GM23338 (cell line): ENCODE measurements at regions not wholly inside any gene's neighbourhood (a gene's known extent, or its start where the extent isn't known, plus 50 kb on each side); places are given as distances from the start of the nearest gene placed in this dataset.
A peak's percentile ranks its signal among the peaks of the same experiment; 100 is the strongest.

Experiments used
- ATAC-seq: fragments of 200-7000 bp; cut with Tn5 transposase; 3 replicates; pipeline ENCODE4 v1.9.1; 2020
- DNase-seq: peaks from one replicate; pipeline ENCODE4 v3.0.0-alpha.2; 2015; ENCODE audit warnings: low spot score
- H2AFZ ChIP-seq: fragments of 200-600 bp; sonication (generic); 2 replicates; pipeline ENCODE4 v1.8.0; 2016; ENCODE audit warnings: antibody characterized with exemption, mild to moderate bottlenecking, moderate library complexity
- H3F3A ChIP-seq: fragments of 200-600 bp; sonication (generic); replicated peaks from 2 replicates; pipeline ENCODE4 v1.8.0; 2017; ENCODE audit warnings: antibody characterized with exemption, mixed run types, low read depth
- H3K27ac ChIP-seq: fragments of 200-600 bp; sonication (generic); 2 replicates; pipeline ENCODE4 v1.6.1; 2016; ENCODE audit warnings: low read depth
- H3K27me3 ChIP-seq: fragments of 200-600 bp; sonication (generic); 2 replicates; pipeline ENCODE4 v1.8.0; 2016; ENCODE audit warnings: mild to moderate bottlenecking, mixed run types, moderate library complexity; ENCODE audit not compliant: insufficient read depth
- H3K36me3 ChIP-seq: fragments of 200-600 bp; sonication (generic); 2 replicates; pipeline ENCODE4 v1.8.0; 2016; ENCODE audit warnings: mild to moderate bottlenecking; ENCODE audit not compliant: insufficient read depth
- H3K4me1 ChIP-seq: fragments of 200-600 bp; sonication (generic); 2 replicates; pipeline ENCODE4 v1.8.0; 2016; ENCODE audit warnings: mild to moderate bottlenecking, moderate library complexity; ENCODE audit not compliant: insufficient read depth
- H3K4me2 ChIP-seq: fragments of 200-600 bp; sonication (generic); 2 replicates; pipeline ENCODE4 v1.7.1; 2017; ENCODE audit warnings: mixed run types
- H3K4me3 ChIP-seq: fragments of 200-600 bp; sonication (generic); 2 replicates; pipeline ENCODE4 v1.6.1; 2016; ENCODE audit warnings: mixed run types
- H3K79me2 ChIP-seq: fragments of 200-600 bp; sonication (generic); replicated peaks from 2 replicates; pipeline ENCODE4 v1.8.0; 2017; ENCODE audit warnings: mild to moderate bottlenecking; ENCODE audit not compliant: insufficient read depth
- H3K9me2 ChIP-seq: fragments of 200-600 bp; sonication (generic); 2 replicates; pipeline ENCODE4 v1.8.0; 2017; ENCODE audit not compliant: insufficient read depth
- H4K20me1 ChIP-seq: fragments of 200-600 bp; sonication (generic); replicated peaks from 2 replicates; pipeline ENCODE4 v1.8.0; 2017; ENCODE audit warnings: mild to moderate bottlenecking; ENCODE audit not compliant: insufficient read depth
- H3K27ac Mint-ChIP-seq: 2 replicates; pipeline ENCODE4 v1.8.0; 2020; ENCODE audit warnings: inconsistent platforms, mild to moderate bottlenecking, moderate library complexity, mixed read lengths
- H3K27me3 Mint-ChIP-seq: 3 replicates; pipeline ENCODE4 v1.8.0; 2022; ENCODE audit warnings: low read depth, mild to moderate bottlenecking, moderate library complexity, mixed read lengths, inconsistent platforms; ENCODE audit not compliant: insufficient read depth, poor library complexity
- H3K36me3 Mint-ChIP-seq: 3 replicates; pipeline ENCODE4 v1.8.0; 2021; ENCODE audit warnings: low read depth, mild to moderate bottlenecking, inconsistent platforms, moderate library complexity, mixed read lengths
- H3K4me1 Mint-ChIP-seq: 3 replicates; pipeline ENCODE4 v1.8.0; 2020; ENCODE audit warnings: mild to moderate bottlenecking, inconsistent platforms, mixed read lengths
- H3K4me3 Mint-ChIP-seq: 3 replicates; pipeline ENCODE4 v1.8.0; 2021; ENCODE audit warnings: moderate library complexity, mild to moderate bottlenecking, inconsistent platforms, mixed read lengths
- H3K9me3 Mint-ChIP-seq: 3 replicates; pipeline ENCODE4 v1.8.0; 2020; ENCODE audit warnings: moderate library complexity, mild to moderate bottlenecking, inconsistent platforms, mixed read lengths
- CREB1 ChIP-seq: fragments of 250-450 bp; sonication (Bioruptor Pico); IDR thresholded peaks from 2 replicates; pipeline ENCODE4 v1.5.0; 2020; ENCODE audit warnings: low read depth, mild to moderate bottlenecking, moderate library complexity
- CTCF ChIP-seq, 2 experiments: fragments of 200-600 bp in 1 of 2; sonication (generic) in 1 of 2; conservative IDR thresholded peaks; 2 replicates each; pipeline versions ENCODE4 v1.5.1 to v1.6.1; 2016 to 2017; ENCODE audit warnings: antibody characterized with exemption in 2 of 2, low read depth in 2 of 2, mild to moderate bottlenecking in 2 of 2, moderate library complexity in 1 of 2
- ETS1 ChIP-seq: IDR thresholded peaks from 2 replicates; pipeline ENCODE4 v1.6.1; 2016; ENCODE audit warnings: antibody characterized with exemption
- EZH2 ChIP-seq: fragments of 200-600 bp; sonication (generic); IDR thresholded peaks from one replicate; pipeline ENCODE4 v1.8.0; 2017; ENCODE audit warnings: antibody characterized with exemption, mild to moderate bottlenecking, low read depth; ENCODE audit not compliant: unreplicated experiment
- EZH2phosphoT487 ChIP-seq: fragments of 200-600 bp; sonication (generic); IDR thresholded peaks from one replicate; pipeline ENCODE4 v1.8.1; 2018; ENCODE audit warnings: antibody characterized with exemption; ENCODE audit not compliant: unreplicated experiment
- JUNB ChIP-seq: IDR thresholded peaks from one replicate; pipeline ENCODE4 v1.6.1; 2016; ENCODE audit warnings: antibody characterized with exemption; ENCODE audit not compliant: unreplicated experiment
- NANOG ChIP-seq: IDR thresholded peaks from 2 replicates; pipeline ENCODE4 v1.6.1; 2016; ENCODE audit warnings: antibody characterized with exemption, borderline replicate concordance
- POLR2AphosphoS5 ChIP-seq: IDR thresholded peaks from 2 replicates; pipeline ENCODE4 v1.6.1; 2016; ENCODE audit warnings: antibody characterized with exemption, low read depth
- REST ChIP-seq: IDR thresholded peaks from one replicate; pipeline ENCODE4 v1.6.1; 2018; ENCODE audit warnings: antibody characterized with exemption; ENCODE audit not compliant: unreplicated experiment
- STAT1 ChIP-seq: IDR thresholded peaks from one replicate; pipeline ENCODE4 v1.6.1; 2016; ENCODE audit warnings: antibody characterized with exemption; ENCODE audit not compliant: unreplicated experiment
- ZNF114 ChIP-seq: fragments of 250-450 bp; sonication (Bioruptor Pico); IDR thresholded peaks from 2 replicates; pipeline ENCODE4 v1.5.0; 2020; ENCODE audit warnings: mild to moderate bottlenecking, moderate library complexity
- ZNF331 ChIP-seq: fragments of 250-450 bp; sonication (Bioruptor Pico); IDR thresholded peaks from 2 replicates; pipeline ENCODE4 v1.5.0; 2020; ENCODE audit warnings: low read depth, mild to moderate bottlenecking, moderate library complexity
- ZNF462 ChIP-seq: fragments of 250-450 bp; sonication (Bioruptor Pico); IDR thresholded peaks from 2 replicates; pipeline ENCODE4 v1.5.0; 2020; ENCODE audit warnings: mild to moderate bottlenecking, moderate library complexity

- Histone ChIP-seq H3K9me2 (no peaks in the 10 kb centered on the region), H3K4me1 (no peaks in the 10 kb centered on the region), H3K79me2 (no peaks in the 10 kb centered on the region), H3K27me3 (no peaks in the 10 kb centered on the region), H2AFZ (peak overlapping the region; percentile 52; the same call in 1 of the 2 replicates), H3K36me3 (no peaks in the 10 kb centered on the region), H3F3A (no peaks in the 10 kb centered on the region), H3K4me3 (no peak overlapping the region), H4K20me1 (no peaks in the 10 kb centered on the region), H3K4me2 (no peak overlapping the region), H3K27ac (no peak overlapping the region)
- peaks cover 6% of the 10 kb centered on the region; the same call in 1 of the 3 replicates for H3K9me3 Mint-ChIP-seq
- ATAC-seq (no peak), DNase-seq (no peak)
- H3K4me3 Mint-ChIP-seq: no peak overlapping the region
- no peak for TF ChIP-seq STAT1
- no peak for TF ChIP-seq ETS1
- no peak for TF ChIP-seq REST
- TF ChIP-seq EZH2phosphoT487: no peak
- TF ChIP-seq JUNB: no peak
- no peak for TF ChIP-seq ZNF114 (CRISPR knock-in tag)
- no peak for TF ChIP-seq NANOG
- no peak for TF ChIP-seq POLR2AphosphoS5
- TF ChIP-seq EZH2: no peak
- TF ChIP-seq CTCF (conservative IDR thresholded peaks at IDR 0.05; ENCODE audit: low read depth in 2 of 2): no peak
- no peak for TF ChIP-seq ZNF462 (CRISPR knock-in tag)
- no peak for TF ChIP-seq CREB1 (CRISPR knock-in tag)
- no peak for TF ChIP-seq ZNF331 (CRISPR knock-in tag)
- H3K4me1 Mint-ChIP-seq: no peaks in the 10 kb centered on the region
- no peaks in the 10 kb centered on the region for H3K36me3 Mint-ChIP-seq
- H3K27me3 Mint-ChIP-seq: no peaks in the 10 kb centered on the region
- H3K27ac Mint-ChIP-seq: no peak overlapping the region
These were observed 502.9 kb upstream of the ID2 start for GRCh38 chr2:8178911-8179310.
